ENCODE measurements at regions not wholly inside any gene's neighbourhood (a gene's known extent, or its start where the extent isn't known, plus 50 kb on each side); places are given as distances from the start of the nearest gene placed in this dataset.

GRCh38 chrX:98194036-98194435, 1310.3 kb downstream of the RPA4 start:
- Histone ChIP-seq H4K5ac (ENCODE audit: insufficient read length, low read depth, low read length) (no peak overlapping the region), H3K4me2 (ENCODE audit: insufficient read depth, insufficient read length, low read length) (no peak overlapping the region), H3K18ac (ENCODE audit: insufficient read length, low read depth, low read length) (no peak overlapping the region), H4K91ac (ENCODE audit: insufficient read length, low read depth, low read length) (no peak overlapping the region), H3K23me2 (ENCODE audit: insufficient read length, low read depth, low read length, poor library complexity, severe bottlenecking) (no peaks in the 10 kb centered on the region), H3K27ac (ENCODE audit: insufficient read length, low read depth, low read length) (no peak overlapping the region), H2BK12ac (ENCODE audit: insufficient read length, low read depth, low read length) (no peak overlapping the region), H3K4me1 (ENCODE audit: insufficient read depth, low read length) (no peaks in the 10 kb centered on the region; the same call in 1 of the 2 replicates), H3T11ph (ENCODE audit: low read length) (no peak overlapping the region), H3K9me3 (ENCODE audit: control insufficient read depth, low read depth, low read length) (no peaks in the 10 kb centered on the region), H3K23ac (ENCODE audit: insufficient read length, low read depth, low read length) (no peak overlapping the region), H3K56ac (ENCODE audit: insufficient read length, low read depth, low read length) (no peak overlapping the region), H4K8ac (replicated peaks; ENCODE audit: insufficient read length, low read depth, low read length) (no peak overlapping the region), H2BK15ac (ENCODE audit: low read depth, low read length) (no peak overlapping the region), H4K20me1 (ENCODE audit: control insufficient read depth, insufficient read depth, insufficient read length) (no peaks in the 10 kb centered on the region), H2BK120ac (ENCODE audit: low read depth, low read length, poor library complexity, severe bottlenecking) (no peak overlapping the region), H3K14ac (ENCODE audit: insufficient read depth, low read length) (no peak overlapping the region), H3K79me2 (ENCODE audit: insufficient read depth, low read length) (no peaks in the 10 kb centered on the region), H3K79me1 (ENCODE audit: insufficient read depth, low read depth, low read length, poor library complexity, severe bottlenecking) (no peaks in the 10 kb centered on the region), H2BK5ac (ENCODE audit: insufficient read length, low read length) (no peak overlapping the region), H3K9ac (ENCODE audit: extremely low read depth, insufficient read length, low read length) (no peak overlapping the region), H2AFZ (ENCODE audit: low read length) (no peak overlapping the region), H2BK20ac (ENCODE audit: low read depth, low read length, poor library complexity, severe bottlenecking) (no peak overlapping the region), H3K4ac (ENCODE audit: low read depth, low read length) (no peak overlapping the region), H2AK5ac (ENCODE audit: insufficient read length, low read length) (no peak overlapping the region), H3K27me3 (ENCODE audit: insufficient read depth, low read length) (no peaks in the 10 kb centered on the region)
- peaks cover 8 to 42% (median 14%) of the 10 kb centered on the region in 3 experiments; a peak in 5 of 7 replicates for H3K36me3 Mint-ChIP-seq (ENCODE audit: insufficient read depth in 1 of 3, low read depth in 3 of 3)
- no peak overlapping the region for H3K27ac Mint-ChIP-seq
- no peaks in the 10 kb centered on the region for H3K27me3 Mint-ChIP-seq (ENCODE audit: low read depth)
- H3K4me3 Mint-ChIP-seq = no peak overlapping the region
- TF ChIP-seq CTCF (conservative IDR thresholded peaks at IDR 0.05) = no peak
- peaks cover 11 to 22% of the 10 kb centered on the region in 2 experiments for H3K4me1 Mint-ChIP-seq
- peaks cover 8 to 16% of the 10 kb centered on the region in 2 experiments; a peak in 4 of 5 replicates for H3K9me3 Mint-ChIP-seq
- WGBS (ENCODE audit: extremely low coverage, insufficient read length, low lambda C conversion rate) = no CpG with 5 or more reads among the region's 2 CpGs
- DNase-seq = no peak

Measured in H9 (cell line).